HG03432 (cell line): ENCODE measurements at regions not wholly inside any gene's neighbourhood (a gene's known extent, or its start where the extent isn't known, plus 50 kb on each side); places are given as distances from the start of the nearest gene placed in this dataset.
"Not testable (repeated sequence)": the region's sequence is repeated elsewhere in the genome, so short reads cannot be mapped to it uniquely, and the experiment has no call there.

Source experiments
- ATAC-seq: cut with Tn5 transposase; IDR thresholded peaks from one replicate; pipeline ENCODE4 v1.9.1; 2021; ENCODE audit warnings: mild to moderate bottlenecking, moderate library complexity; ENCODE audit not compliant: unreplicated experiment

DNA sequence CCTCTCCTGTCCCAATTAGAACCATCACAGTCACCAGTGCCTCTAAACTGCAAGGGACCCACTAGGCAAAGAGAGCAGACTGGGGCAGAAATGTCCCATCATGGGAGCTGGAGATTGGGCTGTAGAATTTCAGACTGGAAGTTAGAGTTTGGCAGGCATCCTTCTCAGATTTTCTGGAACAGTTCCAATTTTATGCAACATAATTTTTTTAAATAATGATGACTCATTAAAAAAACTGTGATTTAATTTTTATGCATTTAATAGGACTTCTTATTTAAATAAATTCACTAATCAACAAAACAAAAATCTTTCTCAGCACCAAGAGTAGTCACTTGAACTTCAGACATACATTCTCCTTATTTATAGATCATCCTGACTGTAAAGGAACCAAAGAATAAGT lies 84.6 kb upstream of the SLC7A14 start:
- no peak for ATAC-seq

DNA sequence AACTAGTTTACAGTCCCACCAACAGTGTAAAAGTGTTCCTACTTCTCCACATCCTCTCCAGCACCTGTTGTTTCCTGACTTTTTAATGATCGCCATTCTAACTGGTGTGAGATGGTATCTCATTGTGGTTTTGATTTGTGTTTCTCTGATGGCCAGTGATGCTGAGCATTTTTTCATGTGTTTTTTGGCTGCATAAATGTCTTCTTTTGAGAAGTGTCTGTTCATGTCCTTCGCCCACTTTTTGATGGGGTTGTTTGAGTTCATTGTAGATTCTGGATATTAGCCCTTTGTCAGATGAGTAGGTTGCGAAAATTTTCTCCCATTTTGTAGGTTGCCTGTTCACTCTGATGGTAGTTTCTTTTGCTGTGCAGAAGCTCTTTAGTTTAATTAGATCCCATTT lies 77.1 kb upstream of the SLC7A14 start:
- ATAC-seq = not testable (repeated sequence)

DNA sequence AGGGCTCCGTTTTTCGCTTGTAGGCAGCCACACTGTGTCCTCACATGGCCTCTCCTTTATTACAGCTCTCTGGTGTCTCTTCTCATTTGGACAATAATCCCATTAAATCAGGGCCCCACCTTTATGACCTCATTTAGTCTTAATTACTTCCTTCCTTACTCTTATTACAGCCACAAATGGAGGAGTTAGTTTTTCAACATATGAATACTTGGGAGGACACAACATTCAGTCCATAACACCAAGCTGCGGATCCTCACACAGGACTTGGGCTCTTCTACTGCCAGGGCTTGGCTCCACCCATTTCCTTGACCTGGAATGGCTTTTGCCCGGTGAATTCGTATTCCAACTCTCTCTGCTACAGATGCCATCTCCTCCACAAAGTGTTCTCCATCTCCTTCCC lies 74.3 kb upstream of the SLC7A14 start:
- no peak for ATAC-seq

DNA sequence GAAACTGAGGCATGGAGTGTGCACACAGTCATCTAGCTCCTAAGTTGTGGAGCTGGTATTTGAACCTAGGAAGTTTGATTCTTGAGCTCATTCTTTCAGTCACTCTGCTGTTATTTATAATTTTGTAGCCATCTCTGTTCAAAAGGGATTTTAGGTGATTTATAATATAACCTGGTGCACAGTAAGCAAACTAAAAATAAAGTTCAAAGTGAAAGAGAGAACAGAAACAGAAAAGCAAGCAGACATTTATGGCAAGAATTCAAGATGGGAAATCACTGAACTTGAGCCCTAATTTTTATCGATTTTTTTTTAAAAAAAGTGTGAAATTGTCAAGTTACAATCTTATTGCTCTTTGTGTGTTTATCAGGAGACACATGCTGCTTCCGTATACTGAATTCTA lies 71.4 kb upstream of the SLC7A14 start:
- no peak for ATAC-seq

DNA sequence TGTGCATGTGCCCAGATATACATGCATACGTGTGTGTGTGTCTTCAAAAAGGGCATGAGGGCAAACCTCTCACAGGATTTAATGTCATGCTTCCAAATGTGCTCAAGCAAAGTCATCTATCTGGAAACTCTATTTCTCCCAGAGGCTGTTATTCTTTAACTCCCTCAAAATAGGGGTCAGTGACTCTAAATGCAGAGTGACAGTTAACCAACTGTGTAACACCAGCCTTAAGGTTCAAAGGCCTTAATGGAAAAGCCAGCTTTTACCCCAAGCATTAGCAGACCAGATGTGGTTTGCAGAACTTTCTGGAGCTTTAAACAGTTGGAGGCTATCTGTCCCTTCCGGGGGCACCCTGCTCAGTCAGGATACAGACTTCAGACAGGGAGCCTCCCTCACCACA lies 70.4 kb upstream of the SLC7A14 start:
- no peak for ATAC-seq

DNA sequence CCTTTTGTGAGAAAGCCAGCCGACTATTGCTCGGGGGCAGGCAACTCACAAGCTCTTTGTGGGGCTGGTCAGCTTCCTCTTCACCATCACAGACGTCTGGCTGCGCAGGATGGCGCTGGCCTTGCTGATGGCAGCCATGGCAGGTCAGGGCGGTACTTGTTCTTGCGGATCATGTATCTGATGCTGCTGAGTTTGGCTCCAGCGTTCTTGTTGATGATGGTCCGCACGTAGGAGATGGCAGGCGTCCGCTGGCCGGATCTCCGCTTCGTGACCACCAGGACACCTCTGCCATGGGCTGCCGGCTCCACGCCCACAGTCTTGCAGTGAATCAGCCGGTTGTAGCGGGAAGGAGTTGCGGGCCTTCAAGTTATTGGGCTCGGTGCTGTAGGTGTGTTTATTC lies 67.9 kb upstream of the SLC7A14 start:
- ATAC-seq = no peak

DNA sequence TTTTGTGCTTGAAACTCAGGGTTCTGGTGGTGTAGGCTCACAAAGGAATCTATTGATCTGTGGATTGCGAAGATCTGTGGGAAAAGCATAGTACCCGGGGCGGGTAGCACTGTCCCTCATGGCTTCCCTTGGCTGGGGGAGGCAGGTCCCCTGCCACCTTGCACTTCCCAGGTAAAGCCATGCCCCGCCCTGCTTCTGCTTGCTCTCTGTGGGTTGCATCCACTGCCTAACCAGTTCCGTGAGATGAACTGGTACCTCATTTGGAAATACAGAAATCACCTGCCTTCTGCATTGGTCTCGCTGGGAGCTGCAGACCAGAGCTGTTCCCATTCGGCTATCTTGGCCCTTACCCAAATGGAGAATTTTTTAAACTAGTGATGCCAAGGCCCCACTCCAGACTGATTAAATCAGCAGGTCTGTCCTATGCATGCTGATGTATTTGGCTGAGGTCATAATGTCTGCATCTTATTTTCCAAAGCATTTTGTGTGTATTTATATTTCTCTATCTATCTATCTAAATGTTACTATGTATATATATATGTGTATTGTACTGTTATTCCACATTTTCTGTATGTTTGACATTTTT lies 65.5 kb upstream of the SLC7A14 start:
- ATAC-seq = no peak

DNA sequence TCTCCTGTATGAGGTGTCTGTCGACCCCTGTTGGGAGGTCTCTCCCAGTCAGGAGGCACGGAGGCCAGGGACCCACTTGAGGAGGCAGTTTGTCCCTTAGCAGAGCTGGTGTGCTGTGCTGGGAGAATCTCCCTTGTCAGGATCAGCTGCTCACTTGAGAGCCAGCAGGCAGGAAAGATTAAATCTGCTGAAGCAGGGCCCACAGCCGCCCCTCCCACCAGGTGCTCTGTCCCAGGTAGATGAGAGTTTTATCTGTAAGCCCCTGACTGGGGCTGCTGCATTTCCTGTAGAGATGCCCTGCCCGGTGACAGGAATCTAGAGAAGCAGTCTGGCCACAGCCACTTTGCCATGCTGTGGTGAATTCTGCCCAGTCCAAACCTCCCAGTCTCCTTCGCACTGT lies 64.7 kb upstream of the SLC7A14 start:
- ATAC-seq = not testable (repeated sequence)

DNA sequence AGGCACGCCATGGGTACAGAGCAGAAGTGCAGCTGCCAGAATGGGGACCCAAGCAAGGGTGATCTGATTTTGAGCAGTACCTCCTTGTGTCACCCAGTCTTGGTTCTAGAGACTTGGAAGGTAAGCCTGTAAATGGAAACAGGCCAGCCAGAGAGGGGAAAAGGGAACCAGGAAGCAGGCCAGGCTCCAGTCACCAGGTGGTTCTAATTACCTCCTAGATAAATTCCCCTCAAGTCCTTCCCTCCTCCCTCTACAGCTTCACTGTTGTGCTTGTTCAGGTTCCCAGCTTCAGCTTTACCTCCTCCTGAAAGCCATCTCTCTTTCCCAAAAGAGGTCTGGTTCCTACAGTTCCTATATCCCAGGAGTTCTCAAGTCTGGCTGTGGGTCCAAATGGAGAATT lies 58.8 kb upstream of the SLC7A14 start:
- ATAC-seq = no peak

DNA sequence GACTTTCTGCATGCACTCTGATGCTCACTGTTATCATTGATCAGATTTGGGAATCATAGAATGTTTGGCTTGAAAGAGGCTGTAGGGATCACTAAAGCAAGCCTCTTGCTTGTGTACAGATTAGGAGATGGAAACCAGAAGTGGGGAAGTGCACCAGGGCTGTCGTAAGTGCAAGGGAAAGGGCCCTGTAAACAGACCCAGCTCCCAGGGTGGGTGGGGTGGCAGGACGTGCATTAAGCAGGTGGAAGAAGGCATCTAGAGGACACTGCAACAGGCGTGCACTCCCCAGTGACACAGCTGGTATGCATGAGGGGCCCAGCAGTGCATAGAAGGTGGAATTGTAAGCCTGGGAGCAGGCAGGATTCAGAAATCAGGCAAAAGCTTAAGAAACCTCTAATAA lies 58.0 kb upstream of the SLC7A14 start:
- no peak for ATAC-seq

DNA sequence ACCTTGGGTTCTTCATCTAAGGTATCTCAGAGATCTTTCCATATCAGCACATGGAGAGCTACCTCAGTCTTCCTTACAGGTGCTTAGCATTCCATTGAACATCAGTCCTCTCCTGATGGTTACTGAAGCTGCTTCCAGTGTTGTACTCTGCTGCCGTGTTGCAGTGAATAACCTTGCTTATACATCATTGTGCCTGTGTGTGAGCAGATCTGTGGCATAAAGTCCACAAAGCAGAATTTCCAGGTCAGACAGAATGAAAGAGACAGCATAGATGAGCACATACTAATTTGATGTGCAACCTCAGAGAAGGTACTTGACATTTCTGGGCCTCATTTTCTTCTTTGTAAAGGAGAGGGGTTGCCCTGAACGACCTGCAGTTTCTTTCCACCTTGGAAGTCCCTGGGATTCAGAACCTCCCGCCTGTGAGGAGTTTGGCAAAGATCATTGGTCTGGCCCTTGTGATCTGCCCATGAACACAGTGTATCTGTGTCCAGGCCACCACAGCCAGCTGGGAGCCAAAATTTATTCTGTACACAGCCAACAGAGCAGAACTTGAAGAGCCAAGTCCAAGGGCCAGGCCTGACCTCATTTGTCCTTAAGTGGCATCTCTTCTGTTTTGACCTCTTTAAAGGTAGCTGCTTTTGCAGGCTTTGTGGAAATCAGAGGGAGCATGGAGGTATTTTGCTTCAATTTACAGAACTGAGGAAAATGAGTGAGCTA lies 57.2 kb upstream of the SLC7A14 start:
- no peak for ATAC-seq

DNA sequence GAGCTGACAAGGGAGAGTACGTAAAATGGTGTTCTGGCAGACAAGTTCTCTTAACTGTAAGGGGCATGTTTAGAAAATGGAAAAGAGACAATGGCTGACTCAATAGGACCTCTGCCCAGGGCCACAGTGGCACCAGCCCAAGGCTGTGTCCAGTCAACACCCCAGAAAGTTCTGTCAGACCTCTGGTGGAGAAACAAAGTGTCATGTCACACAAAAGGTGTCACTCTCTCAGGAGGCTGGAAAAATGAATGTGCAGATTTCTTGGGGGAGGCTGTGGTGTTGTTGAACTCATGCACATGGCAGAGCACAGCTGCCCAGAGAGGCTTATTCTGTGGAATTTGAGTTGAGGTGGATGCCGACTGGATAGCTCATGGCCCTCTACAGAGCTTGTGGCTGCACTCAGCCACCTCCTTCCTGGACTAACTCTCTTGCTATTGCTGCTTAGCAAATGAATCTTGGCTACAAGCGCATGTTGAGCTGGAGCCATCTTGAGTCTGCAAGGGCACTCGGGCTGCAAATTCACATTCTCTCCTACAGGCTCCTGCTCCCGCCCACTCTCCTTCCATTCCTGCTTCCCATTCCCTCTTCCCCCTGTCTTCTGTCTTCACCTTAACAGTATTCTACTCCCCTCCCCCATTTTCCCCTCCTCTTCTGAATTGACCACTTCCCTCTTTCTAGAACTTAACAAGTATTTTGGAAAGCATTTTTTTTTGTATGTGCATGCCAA lies 55.8 kb upstream of the SLC7A14 start:
- ATAC-seq = no peak

DNA sequence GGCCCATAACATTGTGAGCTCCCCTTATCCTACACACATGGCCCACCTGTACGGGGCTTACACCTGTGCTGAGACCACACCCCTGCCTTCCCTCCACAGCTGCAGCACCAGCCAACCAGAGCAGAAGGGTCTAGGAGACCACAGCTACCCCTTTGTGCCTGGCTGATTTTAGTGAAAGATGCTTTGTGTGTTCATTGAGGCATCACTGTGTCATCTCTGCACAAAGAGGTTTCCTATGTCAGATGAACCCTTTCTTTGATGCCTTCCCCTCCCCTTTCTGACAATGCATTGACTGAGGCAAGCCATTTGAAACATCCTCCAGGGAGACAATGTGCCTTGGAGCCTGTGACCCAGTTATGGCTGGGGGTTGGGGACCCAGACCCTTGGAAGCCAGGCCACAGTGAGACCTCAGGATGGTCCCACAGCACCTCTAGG lies 54.9 kb upstream of the SLC7A14 start:
- ATAC-seq = no peak

DNA sequence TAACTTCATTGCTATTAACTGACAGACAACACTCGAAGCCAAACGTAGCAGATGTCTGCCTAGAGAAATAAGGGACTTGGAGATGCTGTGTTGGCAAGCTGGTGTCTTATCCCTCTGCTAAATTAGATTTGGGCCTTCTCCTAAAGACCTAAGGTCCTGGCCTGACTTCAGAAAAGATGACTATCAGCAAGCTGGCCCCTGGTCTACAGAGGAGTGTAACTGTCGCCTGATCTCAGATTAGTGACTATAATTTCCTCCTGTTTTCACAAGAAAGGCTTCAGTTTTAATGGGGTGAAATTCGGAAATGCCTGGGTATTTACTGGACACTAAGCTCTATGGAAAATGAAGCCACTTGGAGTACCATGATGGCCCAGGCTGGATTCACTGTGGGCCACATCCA lies 53.1 kb upstream of the SLC7A14 start:
- ATAC-seq = no peak

DNA sequence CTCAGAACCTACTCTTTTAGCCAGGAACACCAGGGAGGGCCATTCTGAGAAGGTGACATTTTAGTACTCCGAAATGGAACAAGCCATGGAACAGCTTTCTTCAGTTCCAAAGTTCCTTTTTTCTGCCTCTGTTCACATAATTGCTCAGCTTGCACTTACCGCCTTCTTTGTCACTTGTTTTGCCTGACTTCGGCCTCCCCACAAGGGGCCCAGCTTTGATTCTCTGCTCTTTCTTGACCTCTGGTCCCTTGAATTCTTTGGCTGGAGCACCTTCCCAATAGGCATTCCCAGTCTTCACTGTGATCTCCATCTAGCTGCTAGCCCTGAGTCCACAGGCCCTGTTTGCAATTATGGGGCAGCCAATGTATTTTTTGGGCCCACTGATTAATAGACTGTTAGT lies 51.4 kb upstream of the SLC7A14 start:
- ATAC-seq = no peak

DNA sequence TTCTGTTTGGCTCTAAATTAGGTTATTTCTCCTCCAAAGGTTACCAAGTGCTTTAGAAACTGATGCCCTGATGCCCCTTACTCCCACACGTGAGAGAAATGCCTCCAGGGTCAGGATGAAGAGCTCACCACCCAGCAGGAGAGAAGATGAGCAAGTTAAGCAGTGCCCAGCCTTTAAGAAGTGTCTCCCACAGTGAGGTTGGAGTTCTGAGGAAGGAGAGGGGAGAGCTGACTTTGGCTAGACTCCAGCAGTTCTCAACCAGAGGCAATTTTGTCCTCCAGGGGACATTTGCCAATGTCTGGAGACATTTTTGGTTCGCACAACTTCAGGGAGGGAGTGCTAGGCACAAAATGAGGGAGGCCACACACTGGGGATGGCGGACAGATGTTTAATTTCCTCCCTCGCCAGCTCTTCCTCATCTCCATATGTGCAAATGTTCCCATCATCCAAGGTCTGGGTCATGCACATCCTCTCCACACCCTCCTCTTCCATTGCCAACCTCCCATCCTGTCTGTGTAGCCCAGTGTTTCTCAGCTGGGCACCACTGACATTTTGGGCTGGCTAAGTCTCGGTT lies 50.6 kb upstream of the SLC7A14 start:
- ATAC-seq = no peak
